ENCODE measurements at regions not wholly inside any gene's neighbourhood (a gene's known extent, or its start where the extent isn't known, plus 50 kb on each side); places are given as distances from the start of the nearest gene placed in this dataset.

GRCh38 chr16:48446534-48446920 lies 61.3 kb upstream of the SIAH1 start:
- no peak overlapping the region for H3K4me3 ChIP-seq (ENCODE audit: low read depth in 1 of 3, low read length in 3 of 3)
- H3K9me3 ChIP-seq (ENCODE audit: control insufficient read depth in 4 of 4, low read length in 3 of 4): no peaks in the 10 kb centered on the region
- TF ChIP-seq HNF4A (conservative IDR thresholded peaks at IDR 0.05): no peak
- no peak for TF ChIP-seq EGR1 (IDR thresholded peaks at IDR 0.05; ENCODE audit: low read depth in 2 of 2)
- TF ChIP-seq RAD21 (IDR thresholded peaks at IDR 0.05): no peak
- TF ChIP-seq ZBTB33 (IDR thresholded peaks at IDR 0.05): no peak
- TF ChIP-seq YY1 (IDR thresholded peaks at IDR 0.05): no peak
- no peak for TF ChIP-seq JUND (IDR thresholded peaks at IDR 0.05)
- no peak for TF ChIP-seq CTCF (IDR thresholded peaks at IDR 0.05; ENCODE audit: low read depth, low read length, missing input control)
- no peak for TF ChIP-seq TAF1 (conservative IDR thresholded peaks at IDR 0.05)
- no peak for TF ChIP-seq FOXA1 (IDR thresholded peaks at IDR 0.05)
- no peak for TF ChIP-seq FOXA2 (IDR thresholded peaks at IDR 0.05)
- no peak for TF ChIP-seq SP1 (IDR thresholded peaks at IDR 0.05)
- no peak for TF ChIP-seq GABPA (IDR thresholded peaks at IDR 0.05 in 1 of 2, conservative IDR thresholded peaks at IDR 0.05 in 1 of 2)
- TF ChIP-seq MAX (IDR thresholded peaks at IDR 0.05): no peak
- TF ChIP-seq, protein P1, sequence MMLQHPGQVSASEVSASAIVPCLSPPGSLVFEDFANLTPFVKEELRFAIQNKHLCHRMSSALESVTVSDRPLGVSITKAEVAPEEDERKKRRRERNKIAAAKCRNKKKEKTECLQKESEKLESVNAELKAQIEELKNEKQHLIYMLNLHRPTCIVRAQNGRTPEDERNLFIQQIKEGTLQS (IDR thresholded peaks at IDR 0.05): no peak
- no peak for TF ChIP-seq HNF4G (IDR thresholded peaks at IDR 0.05)
- no peak for TF ChIP-seq RXRA (IDR thresholded peaks at IDR 0.05)
- TF ChIP-seq REST (IDR thresholded peaks at IDR 0.05): no peak
- TF ChIP-seq NR2F2 (IDR thresholded peaks at IDR 0.05): no peak
- H3K36me3 ChIP-seq (ENCODE audit: control insufficient read depth in 4 of 4, insufficient read depth in 3 of 4, low read depth in 1 of 4, low read length in 3 of 4): no peaks in the 10 kb centered on the region
- no peaks in the 10 kb centered on the region for H3K27me3 ChIP-seq (ENCODE audit: control insufficient read depth in 4 of 4, insufficient read depth in 4 of 4, low read length in 3 of 4)
- H3K27ac ChIP-seq (ENCODE audit: low read depth in 1 of 2, low read length in 2 of 2): no peak overlapping the region
- no peak for DNase-seq (ENCODE audit: low spot score)
- no peaks in the 10 kb centered on the region for H3K4me1 ChIP-seq (ENCODE audit: control insufficient read depth in 4 of 4, insufficient read depth in 4 of 4, low read length in 3 of 4)
- 89% methylated on average over 5 of the region's 5 CpGs for WGBS
- H3K9ac ChIP-seq (ENCODE audit: low read depth in 1 of 2, low read length in 2 of 2): no peak overlapping the region
